Activated effector memory CD4-positive, alpha-beta T cell treated with Interleukin-2 at 50 U/mL for 16 hours (primary cell): ENCODE measurements at regions not wholly inside any gene's neighbourhood (a gene's known extent, or its start where the extent isn't known, plus 50 kb on each side); places are given as distances from the start of the nearest gene placed in this dataset.
"Not testable (repeated sequence)": the region's sequence is repeated elsewhere in the genome, so short reads cannot be mapped to it uniquely, and the experiment has no call there.

Experiments used
- DNase-seq: peaks from one replicate; pipeline ENCODE4 v3.0.0-alpha.2; 2020

DNA sequence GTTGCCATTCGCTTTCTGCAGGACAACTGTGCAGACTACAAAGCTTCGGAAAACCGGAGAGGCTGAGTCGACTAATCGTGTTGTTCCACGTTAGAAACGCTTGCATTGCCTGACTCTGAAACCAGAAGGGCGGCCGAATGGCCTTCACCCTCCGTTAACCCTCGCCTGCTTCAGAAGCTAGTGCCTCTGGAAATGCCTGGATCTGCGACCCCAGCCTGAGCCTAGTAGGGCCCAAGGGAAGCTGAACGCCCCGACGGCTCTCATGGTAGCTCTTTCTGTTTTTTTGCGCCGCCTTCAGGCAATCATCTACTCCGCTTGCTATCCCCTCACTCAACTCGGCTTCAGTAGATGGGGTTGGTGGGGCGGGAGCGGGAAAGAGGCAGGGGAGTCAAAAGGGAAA lies 117.3 kb downstream of the PPIAL4A start:
- DNase-seq: not testable (repeated sequence)

DNA sequence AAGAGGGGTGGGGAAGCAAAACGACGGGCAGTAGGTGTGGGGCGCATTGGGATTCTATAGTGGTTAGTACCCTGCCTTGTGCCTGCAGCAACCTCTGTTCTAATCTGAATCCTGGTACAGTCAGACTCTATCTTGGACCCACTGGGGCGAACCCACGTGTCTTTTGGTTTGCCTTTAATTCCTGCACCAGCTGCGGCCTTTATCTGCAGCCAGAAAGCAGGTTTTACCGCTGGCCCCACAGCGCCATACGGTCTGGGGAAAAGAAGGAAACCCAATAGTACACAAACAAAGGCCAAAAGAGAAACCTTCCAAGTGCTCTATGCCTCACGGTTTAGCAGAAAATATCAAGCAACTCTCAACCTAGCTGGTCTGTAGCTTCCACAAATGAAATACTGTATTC lies 118.2 kb downstream of the PPIAL4A start:
- not testable (repeated sequence) for DNase-seq

DNA sequence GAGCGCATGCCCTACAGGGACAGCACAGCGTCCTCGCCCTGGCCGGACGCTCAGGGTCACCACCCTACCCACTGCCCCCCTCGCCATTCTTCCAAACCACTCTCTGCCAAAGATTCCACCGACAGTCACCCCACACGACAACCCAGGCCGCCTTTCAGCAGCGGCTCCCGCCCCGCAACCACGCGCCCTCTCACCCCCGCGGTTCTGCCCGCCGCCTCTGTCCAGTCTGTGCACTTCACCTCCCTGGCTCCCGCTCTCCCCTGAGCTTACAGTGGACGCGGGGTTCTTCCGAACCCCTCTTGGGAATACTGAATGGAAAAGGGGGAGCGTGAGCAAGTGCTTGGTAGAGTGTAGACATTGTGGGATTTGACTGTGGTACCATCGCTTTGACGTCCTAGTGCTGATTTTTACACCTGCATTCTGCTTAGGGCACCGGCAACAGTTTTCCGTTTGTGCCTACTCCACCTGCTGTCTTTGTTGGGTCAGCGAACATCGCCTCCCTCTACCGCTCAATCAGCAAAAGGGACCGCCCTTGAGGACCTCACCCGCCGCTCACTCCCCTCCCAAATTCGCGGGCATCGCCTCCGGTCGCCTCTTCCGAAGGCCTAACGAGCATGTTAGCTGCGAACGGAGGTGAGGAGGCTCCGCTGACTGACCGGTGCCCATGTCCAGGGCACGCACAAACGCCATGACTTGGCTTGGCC lies 119.1 kb downstream of the PPIAL4A start:
- DNase-seq: peak; percentile 5

DNA sequence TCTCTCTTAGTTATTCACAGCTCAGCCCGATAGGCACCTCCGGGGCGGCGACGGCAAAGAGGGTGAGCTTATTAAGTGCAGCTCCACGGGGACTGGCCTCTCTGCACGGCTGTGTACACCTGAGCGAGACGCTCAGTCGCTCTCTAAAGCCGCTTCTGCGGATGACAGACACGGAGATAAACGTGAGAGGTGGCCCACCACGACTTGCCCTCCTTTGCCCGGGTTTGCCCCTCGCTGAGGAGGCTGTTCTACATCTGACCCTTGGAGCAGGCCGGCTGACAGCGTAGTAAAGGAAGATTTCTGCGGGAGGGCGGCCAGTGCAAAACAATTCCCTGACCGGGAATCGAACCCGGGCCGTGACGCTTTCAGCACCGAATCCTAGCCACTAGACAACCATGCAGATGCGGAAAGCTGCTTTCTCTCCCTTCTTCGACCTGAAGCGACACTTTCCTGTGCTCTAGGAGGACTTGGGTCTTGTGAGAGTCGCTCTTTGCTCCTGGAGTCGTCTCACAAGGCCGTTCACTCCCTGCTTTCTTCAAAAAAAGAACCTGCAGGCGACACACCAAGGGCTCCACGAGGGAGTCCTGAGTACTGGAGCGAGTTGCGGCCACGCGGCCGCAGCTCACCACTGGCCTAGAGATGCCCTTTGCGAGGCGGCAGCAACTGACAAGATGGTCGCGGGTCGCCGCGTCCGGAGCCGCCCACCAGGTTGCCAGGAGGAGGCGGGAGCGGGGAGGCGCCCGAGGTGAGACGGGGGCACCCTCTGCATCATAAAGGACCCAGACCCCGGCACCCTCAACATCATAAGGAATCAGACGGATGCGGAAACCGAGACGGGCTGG lies 119.9 kb downstream of the PPIAL4A start:
- peak; percentile 18 for DNase-seq

DNA sequence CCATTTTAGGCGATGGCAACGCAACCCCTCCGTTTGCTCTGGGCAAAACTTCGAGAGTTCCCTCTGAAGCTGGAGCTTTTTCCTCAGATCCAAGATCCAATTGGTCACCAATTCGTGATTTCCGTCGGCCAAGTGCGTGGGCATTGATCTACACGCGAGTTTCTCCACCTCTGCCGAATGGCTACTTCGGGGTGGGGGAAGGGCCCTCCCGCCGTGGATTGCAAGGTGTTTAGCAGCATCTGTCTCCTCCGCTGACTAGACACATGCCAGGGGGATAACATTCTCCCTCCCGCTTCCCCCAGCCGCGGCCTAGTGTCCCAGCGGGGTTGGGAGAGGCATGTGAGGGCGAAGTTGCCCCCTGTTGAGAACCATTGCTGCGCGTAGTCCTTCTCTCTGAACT lies 120.6 kb downstream of the PPIAL4A start:
- not testable (repeated sequence) for DNase-seq

DNA sequence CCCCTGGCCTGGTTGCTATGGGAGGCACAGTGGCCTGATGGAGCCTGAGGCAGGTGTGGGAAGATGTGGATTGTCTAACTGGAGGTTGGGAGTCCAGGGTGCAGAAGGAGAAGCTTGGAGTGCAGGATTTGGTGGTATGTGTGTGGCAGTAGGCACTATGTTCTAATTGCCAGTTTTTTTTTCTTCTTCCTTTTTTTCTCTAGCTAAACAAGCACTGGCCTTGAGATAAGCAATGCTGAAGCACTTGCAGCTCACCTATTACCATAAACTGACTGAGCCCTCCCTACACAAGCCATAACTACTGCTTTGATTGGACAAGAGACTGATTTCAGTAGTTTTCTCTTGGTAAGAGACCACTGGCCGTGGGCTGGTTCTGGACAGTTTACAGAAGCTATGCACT lies 123.6 kb downstream of the PPIAL4A start:
- not testable (repeated sequence) for DNase-seq

DNA sequence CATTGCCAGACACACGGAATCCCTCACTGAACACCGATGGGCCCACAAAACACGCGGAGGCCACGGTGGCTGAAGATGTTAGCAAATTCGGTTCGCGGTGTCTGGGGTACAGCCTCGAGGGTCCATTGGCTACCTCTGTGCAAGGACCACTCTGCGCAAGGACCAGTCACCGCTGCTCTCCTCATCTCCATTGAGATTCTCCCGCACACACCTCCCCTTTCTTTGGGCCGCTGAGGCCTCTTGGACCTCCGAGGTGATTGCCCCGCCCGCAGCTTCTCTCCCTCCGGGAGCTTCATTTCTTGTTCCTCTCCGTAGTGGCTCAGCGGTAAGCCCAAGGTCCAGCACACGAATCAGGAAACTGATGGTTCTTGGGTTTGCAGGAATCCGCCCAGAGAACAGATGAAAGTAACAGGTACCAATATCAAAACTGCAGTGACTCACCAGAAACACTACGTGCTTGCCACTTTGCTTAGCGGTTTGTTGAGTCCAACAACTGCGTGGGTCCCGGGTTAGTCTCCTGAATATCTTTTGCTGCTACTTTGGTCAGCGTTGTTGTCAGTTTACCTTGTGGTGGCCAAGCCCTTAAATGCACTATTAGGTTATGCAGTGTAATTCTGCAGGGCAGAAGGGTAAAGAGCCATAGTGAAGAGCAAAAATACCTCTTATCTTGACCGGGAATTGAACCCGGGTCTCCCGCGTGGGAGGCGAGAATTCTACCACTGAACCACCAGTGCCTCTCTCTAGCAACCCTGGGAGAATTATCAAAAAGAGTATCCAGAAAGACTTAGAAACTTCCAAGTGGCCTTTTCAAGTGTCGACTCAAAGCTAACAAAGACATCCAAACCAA lies 126.8 kb downstream of the PPIAL4A start:
- not testable (repeated sequence) for DNase-seq

DNA sequence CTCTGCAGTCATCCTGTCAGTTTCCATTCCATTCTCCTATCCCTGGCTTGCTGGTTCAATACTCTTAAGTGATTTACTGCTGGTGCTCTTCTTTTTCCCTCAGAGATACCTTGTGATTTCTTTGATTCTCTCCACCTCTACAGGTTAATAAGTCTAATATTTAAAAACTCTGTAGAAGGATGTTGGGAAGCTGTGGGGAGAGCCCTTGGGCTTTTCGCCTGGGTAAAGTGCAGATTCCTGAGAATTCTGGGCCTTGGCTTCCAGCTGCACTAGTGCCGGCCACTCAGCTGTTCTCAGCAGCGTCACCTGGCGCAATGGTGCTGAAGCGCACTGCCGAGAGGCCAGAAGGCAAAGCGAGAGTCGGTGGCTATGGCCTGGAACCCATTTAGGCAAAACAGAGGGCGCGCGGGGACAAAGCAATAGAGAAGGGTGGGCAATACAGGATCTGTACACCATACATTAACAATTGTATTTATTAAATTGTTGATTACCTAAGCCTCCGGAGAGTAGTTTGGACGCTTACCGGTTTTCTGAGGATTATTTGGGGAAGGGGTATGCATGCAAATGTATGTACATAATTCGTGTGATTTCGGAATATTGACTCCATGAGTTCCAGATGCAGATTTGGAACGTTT lies 130.3 kb downstream of the PPIAL4A start:
- not testable (repeated sequence) for DNase-seq

DNA sequence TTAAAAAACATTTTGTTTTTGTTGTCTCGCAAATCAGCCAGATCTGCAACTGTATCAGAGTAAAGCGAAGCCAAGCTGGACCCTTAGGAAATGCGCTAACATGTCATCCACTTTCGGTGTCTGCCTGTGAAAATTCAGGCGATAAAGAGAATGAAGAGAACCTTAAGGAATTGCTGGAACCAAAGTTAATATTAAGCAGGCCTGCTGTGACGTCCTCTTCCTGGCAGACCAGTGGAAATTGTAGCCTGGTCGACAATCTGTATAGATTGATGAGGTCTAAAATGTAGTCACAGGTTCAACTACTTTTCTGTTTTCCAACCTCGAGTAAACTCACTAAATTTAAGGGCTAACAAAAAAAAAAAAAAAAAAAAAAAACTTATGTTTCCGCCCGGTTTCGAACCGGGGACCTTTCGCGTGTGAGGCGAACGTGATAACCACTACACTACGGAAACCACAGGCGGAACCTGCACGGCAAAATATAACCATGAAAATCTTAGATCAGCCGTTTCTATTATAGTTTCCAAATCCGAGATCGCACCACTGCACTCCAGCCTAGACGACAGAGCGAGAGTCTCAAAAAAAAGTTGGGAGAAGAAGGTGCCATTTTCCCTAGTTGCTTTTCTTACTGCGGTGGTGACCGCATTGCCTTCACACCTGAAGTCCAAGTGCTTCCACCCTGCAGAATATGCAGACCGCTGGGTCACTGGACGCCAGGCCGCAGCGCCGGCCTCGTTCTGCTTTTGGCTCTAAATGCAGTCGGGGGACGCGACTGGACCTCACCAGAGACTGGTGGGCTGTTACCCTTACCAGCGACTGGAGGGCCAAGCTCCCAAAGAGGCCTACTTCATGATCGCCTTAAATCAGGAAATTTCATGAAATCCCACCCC lies 131.0 kb downstream of the PPIAL4A start:
- not testable (repeated sequence) for DNase-seq

DNA sequence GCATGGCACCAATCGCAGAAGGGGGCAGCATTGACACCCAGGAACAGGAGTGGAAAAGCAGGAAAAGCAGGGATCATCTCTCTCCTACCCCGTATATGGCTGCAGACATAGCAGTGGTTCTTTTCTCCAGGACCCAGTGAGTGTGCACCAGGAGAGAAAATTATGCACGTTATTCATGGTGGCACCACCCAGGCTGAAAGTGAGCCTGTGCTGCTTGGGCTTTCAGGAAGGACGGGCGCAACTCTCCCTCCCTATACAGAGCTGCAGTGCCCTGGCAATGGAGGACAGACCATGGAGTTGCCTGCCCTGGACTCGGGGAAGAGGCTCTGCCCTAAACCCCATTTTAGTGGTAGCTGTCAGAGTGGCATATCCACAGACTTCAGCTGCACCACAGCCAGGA lies 132.1 kb downstream of the PPIAL4A start:
- DNase-seq: not testable (repeated sequence)

DNA sequence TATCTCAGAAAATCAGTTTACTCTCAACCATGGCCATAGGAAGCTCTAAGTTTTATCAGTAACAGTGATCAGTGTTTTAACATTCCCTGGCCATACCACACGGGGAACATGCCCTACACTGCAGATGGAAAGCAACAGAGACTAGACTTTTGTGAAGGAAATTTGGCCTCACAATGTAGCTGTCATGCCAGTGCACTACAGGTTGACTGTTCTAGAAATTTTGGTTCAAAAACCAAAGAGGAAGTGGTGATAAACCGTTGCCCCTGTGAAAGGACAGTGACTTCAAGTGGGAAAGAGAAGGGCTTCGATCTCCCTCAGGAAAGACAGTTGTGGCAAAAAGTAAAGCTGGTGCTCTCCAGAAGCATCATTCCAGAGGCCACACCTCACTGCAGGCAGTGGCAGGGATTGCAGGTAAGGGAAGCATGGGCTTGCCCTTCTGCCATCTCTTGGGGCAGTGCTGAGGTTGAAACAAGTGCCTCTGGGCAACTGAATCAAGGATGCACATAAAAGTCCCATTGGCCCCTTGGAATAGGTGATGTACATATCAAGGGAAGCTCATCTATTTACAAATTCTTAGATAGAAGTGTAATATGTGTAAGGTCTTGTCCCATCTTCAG lies 143.4 kb downstream of the PPIAL4A start:
- not testable (repeated sequence) for DNase-seq

DNA sequence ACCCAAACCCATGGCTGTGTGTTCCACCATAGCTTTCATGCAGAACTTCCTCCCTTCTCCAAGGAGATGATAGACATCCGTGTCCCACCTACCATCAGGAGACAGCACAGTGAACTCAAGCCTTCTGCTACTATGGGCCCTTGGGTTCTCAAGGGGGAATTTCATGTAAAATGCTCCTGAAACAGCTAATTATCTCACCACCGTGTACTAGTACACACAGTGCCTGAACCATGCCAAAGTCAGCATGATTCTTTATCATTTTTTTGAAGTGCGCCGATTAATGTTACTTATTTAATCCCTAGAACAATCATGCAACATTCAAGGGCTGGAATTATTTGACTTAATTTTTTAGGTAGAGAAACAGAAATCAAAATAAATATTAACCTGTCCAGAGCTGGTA lies 147.2 kb downstream of the PPIAL4A start:
- DNase-seq: not testable (repeated sequence)

DNA sequence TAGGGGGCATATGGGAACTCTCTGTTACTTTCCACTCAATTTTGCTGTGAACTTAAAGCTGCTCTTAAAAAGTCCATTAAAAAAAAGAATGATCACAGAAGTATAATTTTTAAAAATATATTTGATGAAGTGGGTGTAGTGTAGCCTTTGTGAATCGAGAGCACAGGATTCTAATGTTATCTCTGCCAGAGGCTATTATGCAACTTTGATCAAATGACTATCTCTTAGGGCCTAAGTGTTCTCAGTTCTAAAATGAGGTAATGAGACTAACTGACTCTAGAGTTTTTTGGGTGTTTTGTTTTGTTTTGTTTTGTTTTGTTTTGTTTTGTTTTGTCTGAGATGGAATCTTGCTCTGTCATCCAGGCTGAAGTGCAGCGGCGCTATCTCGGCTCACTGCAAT lies 143.2 kb downstream of the FAM72B start:
- not testable (repeated sequence) for DNase-seq

DNA sequence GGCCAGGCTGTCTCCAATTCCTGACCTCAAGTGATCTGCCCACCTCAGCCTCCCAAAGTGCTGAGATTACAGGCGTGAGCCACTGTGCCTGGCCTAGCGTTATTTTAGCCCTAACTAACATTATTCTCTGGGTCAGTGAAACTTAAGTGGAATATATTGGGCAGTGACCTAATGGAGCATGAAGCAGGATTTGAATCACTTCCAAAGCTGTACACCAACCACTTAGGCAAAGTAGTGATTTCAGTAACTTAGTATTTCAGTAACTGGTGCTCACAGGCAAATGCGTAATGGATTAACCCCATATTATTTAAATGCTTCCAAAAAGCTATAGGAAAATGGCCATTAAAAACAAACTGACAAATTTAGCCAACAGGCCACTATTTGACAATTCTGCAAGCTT lies 142.6 kb downstream of the FAM72B start:
- not testable (repeated sequence) for DNase-seq

DNA sequence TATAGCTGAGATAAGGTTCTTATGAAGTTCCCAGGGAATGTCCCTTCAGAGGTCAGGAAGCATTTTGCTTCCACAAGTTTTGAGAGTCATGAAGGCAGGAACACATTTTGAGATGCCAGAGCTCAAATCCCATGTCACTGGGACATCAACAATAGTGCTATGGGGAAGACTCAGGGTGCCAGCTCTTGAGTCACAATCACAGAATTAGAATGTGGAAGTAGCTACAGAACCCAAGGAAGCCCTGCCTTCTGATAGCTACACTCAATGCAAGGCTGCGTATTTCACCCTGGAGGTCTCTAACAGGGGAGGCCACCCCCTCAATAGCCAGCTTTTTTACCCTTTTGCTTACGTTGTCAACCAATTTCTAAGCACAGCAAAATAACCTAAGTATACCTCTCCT lies 141.3 kb downstream of the FAM72B start:
- DNase-seq: not testable (repeated sequence)

DNA sequence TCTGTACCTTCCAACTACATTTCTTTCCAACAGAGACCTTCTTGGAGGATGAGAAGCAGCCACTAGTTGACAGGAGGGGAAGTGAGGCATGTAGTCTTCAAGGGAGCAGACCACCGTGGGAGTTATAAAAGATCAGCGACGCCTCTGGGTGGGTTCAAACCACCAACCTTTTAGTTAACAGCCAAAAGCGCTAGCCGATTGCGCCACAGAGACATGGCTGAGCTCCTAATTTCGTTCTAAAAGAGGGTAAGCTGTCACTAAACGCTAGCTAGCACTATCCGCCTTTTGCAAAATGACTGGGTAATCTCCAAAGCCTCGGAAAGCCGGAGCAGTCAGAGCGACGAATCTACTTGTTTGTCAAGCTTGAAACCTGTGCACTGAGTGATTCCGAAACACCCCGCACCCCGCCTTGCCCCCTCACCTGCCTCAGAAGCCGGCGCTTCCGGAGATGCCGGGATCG lies 135.8 kb downstream of the FAM72B start:
- not testable (repeated sequence) for DNase-seq

DNA sequence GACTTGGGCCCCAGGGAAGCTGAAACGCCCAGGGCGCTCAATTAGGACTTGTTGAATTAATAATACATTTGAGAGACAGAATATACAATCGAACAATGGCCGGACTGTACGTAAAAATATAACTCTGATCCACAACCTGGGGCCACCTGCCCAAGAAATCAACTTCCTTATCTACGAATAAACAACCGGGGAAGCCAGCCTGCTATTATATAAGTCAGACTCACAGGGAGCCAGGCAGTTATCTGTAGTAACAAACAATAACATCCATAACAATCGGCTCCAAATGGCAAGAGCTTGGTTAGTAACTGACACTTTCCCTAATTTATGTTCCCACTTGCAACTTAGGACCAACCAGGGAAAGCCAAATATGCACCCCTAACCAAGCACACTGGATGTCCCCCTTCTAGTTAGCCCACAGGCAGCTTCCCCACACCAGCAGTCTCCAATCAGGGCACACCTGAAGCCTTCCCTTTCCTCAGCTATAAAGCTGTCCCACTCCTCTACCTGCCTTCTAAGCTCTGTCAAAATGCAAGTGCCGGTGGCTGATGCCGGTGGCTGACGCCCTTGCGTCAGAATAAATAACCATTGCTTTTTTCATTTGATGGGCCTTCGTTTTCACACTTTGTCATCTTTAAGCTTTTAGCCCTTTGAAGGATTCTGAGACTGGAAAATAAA lies 135.2 kb downstream of the FAM72B start:
- not testable (repeated sequence) for DNase-seq

DNA sequence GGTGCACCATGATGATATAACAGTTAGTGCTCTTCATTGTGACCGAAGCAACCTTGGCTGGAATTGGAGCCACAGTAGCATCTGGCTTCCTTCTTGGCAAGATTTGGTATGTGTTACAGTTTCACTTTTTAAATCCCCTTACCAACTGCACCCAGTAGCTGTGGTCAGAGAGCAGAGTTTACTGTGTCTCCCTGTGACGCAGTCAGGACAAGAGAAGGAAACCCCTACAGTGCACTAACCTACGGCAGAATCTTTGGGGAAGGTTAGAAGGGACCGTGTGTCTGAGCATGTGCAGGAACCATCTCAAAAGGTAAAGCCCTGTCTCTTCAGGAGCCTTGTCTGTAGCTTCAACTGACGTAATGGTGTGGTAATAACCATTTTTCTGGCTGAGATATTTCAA lies 134.0 kb downstream of the FAM72B start:
- DNase-seq: not testable (repeated sequence)

DNA sequence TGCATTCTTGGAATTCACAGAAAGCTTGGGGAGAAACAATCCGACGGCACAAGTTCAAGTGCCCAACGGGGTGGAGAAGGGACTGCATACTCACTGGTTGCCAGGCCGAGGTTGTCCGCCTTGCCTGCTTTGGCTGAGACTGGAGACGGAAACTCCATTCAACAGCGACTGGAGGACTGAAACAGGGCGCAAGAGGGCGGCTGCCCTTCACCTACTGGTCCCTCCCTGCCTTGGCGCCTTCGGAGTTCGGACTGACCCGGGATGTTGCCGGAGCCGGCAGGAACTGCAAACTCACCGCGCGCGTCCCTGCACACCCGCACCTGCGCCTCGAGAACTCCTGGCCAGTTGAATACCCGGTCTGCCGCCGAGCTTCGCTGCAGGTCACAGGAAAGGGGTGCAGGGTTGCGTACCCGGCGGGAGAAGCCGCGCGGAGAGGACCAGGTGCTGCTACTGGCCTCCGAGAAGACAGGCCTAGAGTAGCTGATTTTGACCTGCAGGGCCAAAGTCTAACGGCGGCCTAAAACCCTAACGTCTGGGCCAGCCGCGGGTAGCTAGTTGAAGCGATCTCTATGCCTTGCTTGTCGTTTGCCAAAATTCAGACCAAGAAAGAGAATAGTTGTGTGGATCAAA lies 132.9 kb downstream of the FAM72B start:
- not testable (repeated sequence) for DNase-seq
